HFFc6 (cell line): ENCODE measurements at regions not wholly inside any gene's neighbourhood (a gene's known extent, or its start where the extent isn't known, plus 50 kb on each side); places are given as distances from the start of the nearest gene placed in this dataset.
A peak's percentile ranks its signal among the peaks of the same experiment; 100 is the strongest.

Experiments used
- DNase-seq: peaks from one replicate; pipeline ENCODE4 v3.0.0-alpha.2; 2018
- H3K27ac Mint-ChIP-seq: 2 replicates; pipeline ENCODE4 v1.8.0; 2020; ENCODE audit warnings: mild to moderate bottlenecking, mixed read lengths
- H3K27me3 Mint-ChIP-seq: 2 replicates; pipeline ENCODE4 v1.8.0; 2021; ENCODE audit warnings: mild to moderate bottlenecking, moderate library complexity, mixed read lengths; ENCODE audit not compliant: insufficient read depth
- H3K36me3 Mint-ChIP-seq: 2 replicates; pipeline ENCODE4 v1.8.0; 2021; ENCODE audit warnings: low read depth, mixed read lengths
- H3K4me1 Mint-ChIP-seq: 2 replicates; pipeline ENCODE4 v1.8.0; 2020; ENCODE audit warnings: low read depth, mixed read lengths
- H3K4me3 Mint-ChIP-seq: 2 replicates; pipeline ENCODE4 v1.8.0; 2020; ENCODE audit warnings: mild to moderate bottlenecking, moderate library complexity, mixed read lengths
- H3K9me3 Mint-ChIP-seq: 2 replicates; pipeline ENCODE4 v1.8.0; 2020; ENCODE audit warnings: mild to moderate bottlenecking, mixed read lengths
- CTCF ChIP-seq: fragments of 200-600 bp; sonication (generic); IDR thresholded peaks from 2 replicates; pipeline ENCODE4 v1.5.0; 2021; ENCODE audit warnings: antibody characterized with exemption, mild to moderate bottlenecking

GRCh38 chr1:93732514-93732913 is 50.9 kb upstream of the BCAR3 start:
- no peak overlapping the region for H3K4me3 Mint-ChIP-seq
- DNase-seq: no peak
- peaks cover 63% of the 10 kb centered on the region for H3K4me1 Mint-ChIP-seq
- peak; percentile 40; the same call in 1 of the 2 replicates for TF ChIP-seq CTCF
- H3K27ac Mint-ChIP-seq: no peak overlapping the region
- H3K9me3 Mint-ChIP-seq: peaks cover 6% of the 10 kb centered on the region; the same call in 1 of the 2 replicates
- H3K36me3 Mint-ChIP-seq: peaks cover 8% of the 10 kb centered on the region
- H3K27me3 Mint-ChIP-seq: peaks cover 3% of the 10 kb centered on the region
